GM18511 (cell line): ENCODE measurements at regions not wholly inside any gene's neighbourhood (a gene's known extent, or its start where the extent isn't known, plus 50 kb on each side); places are given as distances from the start of the nearest gene placed in this dataset.

Experiments
- ATAC-seq: cut with Tn5 transposase; IDR thresholded peaks from one replicate; pipeline ENCODE4 v1.9.1; 2021; ENCODE audit warnings: mild to moderate bottlenecking, moderate library complexity; ENCODE audit not compliant: unreplicated experiment

- ATAC-seq: no peak
Observed at GRCh38 chr6:147900247-147900830, 391.8 kb downstream of the SAMD5 start.

GRCh38 chr6:147903321-147903720, 394.8 kb downstream of the SAMD5 start:
- no peak for ATAC-seq

GRCh38 chr6:147903931-147904330, 395.4 kb downstream of the SAMD5 start:
- no peak for ATAC-seq

- ATAC-seq: no peak
Observed at GRCh38 chr6:147904416-147904815, 395.9 kb downstream of the SAMD5 start.

- no peak for ATAC-seq
Observed at GRCh38 chr6:147905711-147906110, 397.2 kb downstream of the SAMD5 start.

GRCh38 chr6:147906361-147906760, 397.9 kb downstream of the SAMD5 start:
- ATAC-seq: no peak

GRCh38 chr6:147909640-147910039, 401.1 kb downstream of the SAMD5 start:
- no peak for ATAC-seq

GRCh38 chr6:147910281-147910680, 401.8 kb downstream of the SAMD5 start:
- no peak for ATAC-seq

GRCh38 chr6:147911057-147911456, 402.6 kb downstream of the SAMD5 start:
- no peak for ATAC-seq

GRCh38 chr6:147911686-147912085, 403.2 kb downstream of the SAMD5 start:
- no peak for ATAC-seq

- no peak for ATAC-seq
Observed at GRCh38 chr6:147922799-147923198, 414.3 kb downstream of the SAMD5 start.

GRCh38 chr6:147924598-147924997, 416.1 kb downstream of the SAMD5 start:
- no peak for ATAC-seq

- no peak for ATAC-seq
Observed at GRCh38 chr6:147925826-147926225, 416.8 kb upstream of the SASH1 start.

GRCh38 chr6:147930745-147931144, 411.9 kb upstream of the SASH1 start:
- no peak for ATAC-seq

- ATAC-seq: no peak
Observed at GRCh38 chr6:147933224-147933623, 409.4 kb upstream of the SASH1 start.

- ATAC-seq: no peak
Observed at GRCh38 chr6:147935656-147936055, 407.0 kb upstream of the SASH1 start.

- no peak for ATAC-seq
Observed at GRCh38 chr6:147936703-147937470, 405.8 kb upstream of the SASH1 start.

GRCh38 chr6:147941143-147941542, 401.5 kb upstream of the SASH1 start:
- no peak for ATAC-seq

GRCh38 chr6:147942363-147942762, 400.3 kb upstream of the SASH1 start:
- no peak for ATAC-seq

GRCh38 chr6:147944122-147944521, 398.5 kb upstream of the SASH1 start:
- no peak for ATAC-seq

GRCh38 chr6:147947521-147947920, 395.1 kb upstream of the SASH1 start:
- ATAC-seq: no peak

- ATAC-seq: no peak
Observed at GRCh38 chr6:147949981-147950622, 392.5 kb upstream of the SASH1 start.
